Activated T-cell treated with anti-CD3 and anti-CD28 coated beads, Interleukin-2, amount 50 U/mL, for 4 hours (primary cell): ENCODE measurements at regions not wholly inside any gene's neighbourhood (a gene's known extent, or its start where the extent isn't known, plus 50 kb on each side); places are given as distances from the start of the nearest gene placed in this dataset.
"Not testable (repeated sequence)": the region's sequence is repeated elsewhere in the genome, so short reads cannot be mapped to it uniquely, and the experiment has no call there.

ENCODE experiments used
- ATAC-seq, 2 donors: fragments of 200-7000 bp; cut with Tn5 transposase; one replicate each; pipeline ENCODE4 v1.10.0; 2021
- DNase-seq: peaks from one replicate; pipeline ENCODE4 v3.0.0-alpha.2; 2020
- H3K27me3 Mint-ChIP-seq: one replicate; pipeline ENCODE4 v1.8.0; 2021; ENCODE audit warnings: low read depth, mixed read lengths
- H3K36me3 Mint-ChIP-seq: one replicate; pipeline ENCODE4 v1.8.0; 2022; ENCODE audit warnings: mixed read lengths; ENCODE audit not compliant: insufficient read depth
- H3K4me1 Mint-ChIP-seq: one replicate; pipeline ENCODE4 v1.8.0; 2021; ENCODE audit warnings: low read depth, mixed read lengths
- H3K4me3 Mint-ChIP-seq: one replicate; pipeline ENCODE4 v1.8.0; 2021; ENCODE audit warnings: mild to moderate bottlenecking, moderate library complexity, mixed read lengths
- H3K9me3 Mint-ChIP-seq: one replicate; pipeline ENCODE4 v1.8.0; 2021; ENCODE audit warnings: mixed read lengths

DNA sequence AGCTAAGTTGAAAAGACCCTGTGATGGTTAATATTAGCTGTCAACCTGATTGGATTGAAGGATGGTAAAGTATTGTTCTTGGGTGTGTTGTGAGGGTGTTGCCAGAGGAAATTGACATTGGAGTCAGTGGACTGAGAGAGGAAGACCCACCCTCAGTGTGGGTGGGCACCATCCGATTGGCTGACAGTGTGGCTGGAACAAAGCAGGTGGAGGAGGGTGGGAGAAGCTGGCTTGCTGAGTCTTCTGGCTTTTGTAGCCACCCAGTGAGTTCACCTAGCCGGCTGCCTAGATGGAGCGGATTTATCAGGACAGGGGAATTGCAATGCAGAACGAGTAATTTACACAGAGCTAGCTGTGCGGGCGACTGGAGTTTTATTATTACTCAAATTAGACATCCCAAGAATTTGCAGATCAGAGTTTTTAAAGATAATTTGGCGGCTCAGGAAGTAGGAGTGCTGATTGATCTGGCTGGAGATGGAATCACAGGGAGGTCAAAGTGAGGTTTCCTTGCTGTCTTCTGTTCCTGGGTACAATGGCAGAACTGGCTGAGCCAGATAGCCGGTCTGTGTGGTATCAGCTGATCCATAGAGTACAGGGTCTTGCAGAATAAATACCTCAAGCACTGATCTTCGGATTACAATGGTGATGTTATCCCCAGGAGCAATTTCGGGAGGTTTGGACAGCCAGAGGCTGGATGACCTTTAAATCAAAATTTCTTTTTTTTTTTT lies 4015.1 kb upstream of the TPTE start:
- H3K4me3 Mint-ChIP-seq, DNase-seq, H3K36me3 Mint-ChIP-seq, ATAC-seq, H3K9me3 Mint-ChIP-seq, H3K4me1 Mint-ChIP-seq, H3K27me3 Mint-ChIP-seq: not testable (repeated sequence)

DNA sequence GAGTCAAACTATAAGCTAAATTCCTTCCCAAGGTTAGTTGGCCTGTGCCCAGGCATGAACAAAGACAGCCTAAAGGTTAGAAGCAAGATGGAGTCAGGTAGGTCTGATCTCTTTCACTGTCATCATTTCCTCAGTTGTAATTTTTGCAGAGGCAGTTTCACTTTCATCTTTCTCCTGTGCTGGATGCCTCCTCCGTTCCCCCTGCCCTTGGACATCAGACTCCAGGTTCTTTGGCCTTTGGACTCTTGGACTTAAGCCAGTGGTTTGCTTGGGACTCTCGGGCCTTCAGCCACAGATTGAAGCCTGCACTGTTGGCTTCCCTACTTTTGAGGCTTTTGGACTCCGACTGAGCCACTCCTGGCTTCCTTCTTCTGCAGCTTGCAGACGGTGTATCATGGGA lies 4013.8 kb upstream of the TPTE start:
- not testable (repeated sequence) for H3K27me3 Mint-ChIP-seq, H3K4me1 Mint-ChIP-seq, H3K36me3 Mint-ChIP-seq

DNA sequence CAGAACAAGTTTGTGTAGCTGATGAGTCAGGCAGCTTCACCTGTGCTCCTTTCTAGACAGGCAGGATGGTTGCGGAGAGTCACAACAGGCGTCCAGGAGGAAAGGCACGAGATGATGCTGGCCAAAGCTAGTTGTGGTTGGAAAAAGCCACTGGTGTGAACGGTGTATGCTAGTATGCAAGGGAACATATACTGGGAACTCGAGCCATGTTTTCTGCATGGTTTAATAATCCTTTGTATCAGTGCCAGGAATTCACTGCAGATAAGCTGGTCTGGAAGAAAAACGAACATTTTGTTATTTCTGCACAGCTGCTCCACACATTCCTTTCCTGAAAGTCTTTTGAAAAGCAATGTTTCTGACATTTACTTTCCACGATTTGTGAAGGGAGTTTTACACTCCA lies 3999.6 kb upstream of the TPTE start:
- H3K9me3 Mint-ChIP-seq, H3K4me1 Mint-ChIP-seq, H3K4me3 Mint-ChIP-seq, H3K36me3 Mint-ChIP-seq, DNase-seq, ATAC-seq, H3K27me3 Mint-ChIP-seq: not testable (repeated sequence)

More for the DNA sequence above, 4013.8 kb upstream of the TPTE start:
- ATAC-seq, DNase-seq, H3K9me3 Mint-ChIP-seq, H3K4me3 Mint-ChIP-seq: not testable (repeated sequence)

DNA sequence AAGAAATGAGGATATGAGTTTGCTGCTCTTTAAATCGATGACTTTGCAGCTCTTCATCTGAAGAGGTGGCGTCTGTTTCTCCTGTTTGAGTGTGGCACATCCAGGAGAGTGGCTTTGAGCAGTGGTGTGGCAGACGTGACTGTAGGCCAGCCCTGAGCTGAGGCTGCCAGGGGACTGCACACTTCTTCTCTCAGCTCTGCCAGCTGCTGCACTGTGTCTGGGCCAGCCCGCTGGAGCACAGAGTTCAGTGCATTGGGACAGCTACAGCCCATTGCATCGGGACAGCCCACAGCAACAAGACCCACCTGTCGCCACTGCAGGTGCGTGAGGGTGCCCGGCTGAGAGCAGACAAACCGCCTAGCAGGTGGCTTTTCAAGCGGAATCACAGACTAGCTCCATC lies 3995.2 kb upstream of the TPTE start:
- H3K9me3 Mint-ChIP-seq, H3K4me3 Mint-ChIP-seq, DNase-seq, H3K27me3 Mint-ChIP-seq, H3K4me1 Mint-ChIP-seq, H3K36me3 Mint-ChIP-seq, ATAC-seq: not testable (repeated sequence)

DNA sequence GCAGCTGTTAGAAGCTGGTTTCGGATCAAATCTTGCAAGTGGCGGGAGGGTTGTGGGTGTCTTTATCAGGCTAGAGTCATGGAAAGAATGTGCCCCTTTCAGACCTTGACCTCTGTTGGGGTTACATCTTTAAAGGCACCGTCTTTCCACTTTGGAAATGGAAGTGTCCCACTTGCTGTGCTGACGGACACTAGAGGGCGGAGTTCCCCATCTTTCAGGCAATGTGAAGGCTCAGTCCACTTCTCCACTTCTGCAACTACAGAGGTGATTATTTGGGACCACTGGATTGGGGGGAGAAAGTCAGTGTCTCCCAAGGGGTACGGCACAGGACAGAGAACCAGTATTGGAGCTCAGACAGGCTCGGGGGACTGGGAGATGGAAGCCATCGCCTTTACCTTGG lies 3990.7 kb upstream of the TPTE start:
- not testable (repeated sequence) for H3K4me1 Mint-ChIP-seq, H3K36me3 Mint-ChIP-seq, H3K27me3 Mint-ChIP-seq, DNase-seq, ATAC-seq, H3K4me3 Mint-ChIP-seq, H3K9me3 Mint-ChIP-seq

DNA sequence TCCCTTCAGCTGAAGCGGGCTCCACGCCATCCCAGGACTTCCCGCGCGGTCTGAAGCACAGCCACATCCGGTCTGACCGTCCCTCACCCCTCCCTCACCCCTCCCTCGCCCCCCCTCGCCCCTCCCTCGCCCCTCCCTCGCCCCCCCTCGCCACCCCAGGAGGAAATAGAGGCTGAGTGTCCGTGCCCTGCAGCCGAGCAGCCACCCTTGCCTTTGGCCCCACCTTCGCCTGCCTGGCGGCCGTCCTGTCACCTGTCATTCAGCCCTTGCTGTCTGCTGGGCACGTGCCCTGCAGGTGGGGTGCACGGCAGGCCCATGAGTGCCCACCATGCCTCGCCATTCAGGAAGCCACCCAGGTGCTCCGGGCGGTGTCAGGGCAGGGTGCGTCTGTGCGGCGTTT lies 3988.1 kb upstream of the TPTE start:
- not testable (repeated sequence) for H3K4me1 Mint-ChIP-seq, DNase-seq, H3K4me3 Mint-ChIP-seq, H3K27me3 Mint-ChIP-seq, ATAC-seq, H3K9me3 Mint-ChIP-seq, H3K36me3 Mint-ChIP-seq

DNA sequence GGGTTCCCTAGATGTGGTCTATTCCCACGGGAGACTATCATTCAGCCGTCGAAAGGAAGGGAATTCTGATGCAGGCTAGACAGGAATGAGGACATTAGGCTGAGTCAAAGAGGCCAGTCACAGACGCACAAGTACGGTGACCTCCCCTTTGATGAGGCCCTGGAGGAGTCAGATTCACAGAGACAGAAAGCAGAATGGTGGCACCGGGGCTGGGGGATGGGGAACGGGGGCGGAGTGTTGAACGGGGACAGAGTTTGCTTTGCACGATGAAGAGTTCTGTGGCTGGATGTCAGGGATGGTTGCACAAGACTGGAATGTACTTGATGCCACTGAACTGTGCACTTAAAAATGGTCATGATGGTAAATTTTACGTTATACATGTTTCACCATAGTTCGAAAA lies 3983.1 kb upstream of the TPTE start:
- H3K27me3 Mint-ChIP-seq, H3K4me1 Mint-ChIP-seq, H3K4me3 Mint-ChIP-seq, DNase-seq, H3K9me3 Mint-ChIP-seq, ATAC-seq, H3K36me3 Mint-ChIP-seq: not testable (repeated sequence)

DNA sequence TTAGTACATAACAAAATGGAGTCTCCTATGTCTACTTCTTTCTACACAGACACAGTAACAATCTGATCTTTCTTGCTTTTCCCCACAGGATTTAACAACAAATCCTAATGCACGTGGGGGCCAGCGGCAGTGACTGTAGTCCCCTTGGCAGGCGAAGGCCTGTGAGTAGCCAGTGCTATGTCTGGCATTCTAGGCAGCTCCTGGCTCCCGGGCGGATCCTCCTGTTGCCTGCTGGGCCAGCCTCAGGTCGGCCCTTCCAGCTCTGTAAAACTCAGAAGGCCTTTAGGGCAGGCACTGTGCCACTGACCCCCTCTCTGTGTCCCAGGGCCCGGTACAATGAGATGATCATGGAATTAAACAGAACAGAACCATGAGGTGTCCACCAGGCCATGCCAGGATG lies 3981.7 kb upstream of the TPTE start:
- DNase-seq, H3K9me3 Mint-ChIP-seq, H3K4me3 Mint-ChIP-seq, H3K4me1 Mint-ChIP-seq, ATAC-seq, H3K27me3 Mint-ChIP-seq, H3K36me3 Mint-ChIP-seq: not testable (repeated sequence)

DNA sequence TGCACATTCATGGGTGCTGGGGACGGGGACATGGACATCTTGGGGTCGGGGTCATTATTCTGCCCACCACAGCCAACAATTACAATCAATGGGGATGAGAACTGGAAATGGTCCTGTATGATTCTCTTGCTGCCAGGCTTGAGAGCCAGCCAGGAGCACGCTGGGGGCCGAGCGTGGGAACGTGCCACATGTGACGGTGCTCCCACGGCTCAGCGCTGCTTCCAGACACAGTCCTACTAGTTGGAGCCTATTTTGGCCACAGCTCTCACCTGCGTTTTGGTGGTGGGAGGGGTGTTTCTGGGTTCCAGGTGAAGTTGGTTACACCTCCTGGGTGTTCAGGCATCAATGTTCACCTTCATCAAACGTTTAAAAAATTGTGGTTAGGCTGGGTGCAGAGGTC lies 3980.3 kb upstream of the TPTE start:
- not testable (repeated sequence) for H3K27me3 Mint-ChIP-seq, H3K9me3 Mint-ChIP-seq, H3K4me1 Mint-ChIP-seq, H3K36me3 Mint-ChIP-seq, ATAC-seq, H3K4me3 Mint-ChIP-seq, DNase-seq

DNA sequence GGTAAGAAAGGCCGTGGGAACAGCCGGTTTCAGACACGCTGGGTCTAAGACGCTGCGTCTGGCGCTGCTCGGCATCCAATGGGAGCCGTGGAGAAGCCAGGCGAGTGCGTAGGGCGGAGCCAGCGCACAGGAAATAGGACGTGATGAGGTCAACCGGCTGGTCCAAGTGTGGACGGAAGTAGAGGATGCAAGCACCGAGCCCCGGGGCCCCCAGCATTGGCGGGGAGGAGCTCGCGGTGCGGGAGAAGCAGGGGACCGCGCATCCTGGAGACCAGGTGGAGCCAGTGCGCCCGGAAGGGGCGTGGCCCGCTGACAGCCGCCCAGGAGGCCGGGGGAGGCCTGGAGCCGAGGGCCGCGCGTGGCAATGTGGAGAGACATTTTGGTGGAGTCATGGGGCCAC lies 3976.1 kb upstream of the TPTE start:
- H3K36me3 Mint-ChIP-seq, H3K9me3 Mint-ChIP-seq, DNase-seq, H3K4me1 Mint-ChIP-seq, H3K4me3 Mint-ChIP-seq, ATAC-seq, H3K27me3 Mint-ChIP-seq: not testable (repeated sequence)

DNA sequence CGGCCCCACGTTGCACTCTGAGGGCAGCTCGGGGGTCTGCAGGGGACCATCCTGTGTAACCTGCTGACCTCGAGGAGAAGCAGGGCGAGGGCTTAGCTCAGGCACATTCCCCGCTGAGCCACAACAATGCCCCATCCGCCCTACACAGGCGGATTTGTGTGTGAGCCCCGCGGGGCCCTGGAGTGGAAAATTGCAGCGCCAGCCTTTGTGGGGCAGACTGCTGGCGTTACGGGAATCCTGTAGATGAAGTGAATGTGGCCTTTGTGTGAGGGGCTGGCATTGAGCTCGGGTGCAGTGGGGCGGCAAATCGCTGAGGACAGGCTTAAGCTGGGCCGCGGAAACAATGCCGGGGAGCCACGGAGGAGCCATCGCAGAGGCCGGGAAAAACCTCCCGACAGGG lies 3970.3 kb upstream of the TPTE start:
- H3K9me3 Mint-ChIP-seq, H3K36me3 Mint-ChIP-seq, H3K4me1 Mint-ChIP-seq, H3K27me3 Mint-ChIP-seq, ATAC-seq, DNase-seq, H3K4me3 Mint-ChIP-seq: not testable (repeated sequence)

DNA sequence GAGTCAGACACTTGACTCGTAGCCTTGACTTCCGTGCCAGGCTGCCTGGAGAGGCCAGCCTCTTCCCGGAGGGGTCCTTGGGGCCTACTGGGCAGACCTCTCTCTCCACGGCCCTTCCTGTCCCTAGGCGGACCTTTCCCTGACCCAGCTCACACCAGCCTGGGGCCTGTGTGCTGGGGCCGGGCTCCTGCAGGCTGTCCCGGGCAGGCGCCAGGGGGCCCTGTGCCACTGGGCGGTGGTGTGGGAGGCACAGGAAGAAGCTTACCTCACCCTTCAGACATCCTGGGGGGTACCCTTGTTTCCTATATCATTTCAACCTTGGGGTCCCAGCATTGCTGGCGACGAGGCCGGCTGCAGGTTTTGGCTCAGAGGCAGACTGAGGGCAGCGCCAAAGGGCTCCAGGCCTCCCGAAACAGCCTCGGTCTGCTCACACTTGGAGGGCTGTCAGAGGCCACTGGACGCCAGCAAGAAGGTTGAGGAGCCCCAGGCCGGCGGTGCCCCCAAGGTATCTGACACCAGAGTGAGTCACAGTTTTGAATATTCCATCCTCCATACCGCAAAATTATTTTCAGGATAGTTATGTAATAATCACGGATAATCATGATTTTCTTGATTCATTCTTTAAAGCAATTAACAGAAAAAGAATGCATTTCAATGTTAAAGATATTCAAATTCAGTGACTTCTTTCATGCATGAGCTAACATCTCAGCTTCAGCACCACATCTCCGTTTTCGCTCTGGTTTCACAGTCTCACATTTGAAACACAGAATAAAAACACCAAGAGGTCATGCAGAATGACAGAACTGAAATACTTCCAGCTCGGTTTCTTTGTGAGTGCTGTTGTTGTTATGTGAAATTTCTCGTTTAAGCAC lies 3967.6 kb upstream of the TPTE start:
- H3K9me3 Mint-ChIP-seq = not testable (repeated sequence)

DNA sequence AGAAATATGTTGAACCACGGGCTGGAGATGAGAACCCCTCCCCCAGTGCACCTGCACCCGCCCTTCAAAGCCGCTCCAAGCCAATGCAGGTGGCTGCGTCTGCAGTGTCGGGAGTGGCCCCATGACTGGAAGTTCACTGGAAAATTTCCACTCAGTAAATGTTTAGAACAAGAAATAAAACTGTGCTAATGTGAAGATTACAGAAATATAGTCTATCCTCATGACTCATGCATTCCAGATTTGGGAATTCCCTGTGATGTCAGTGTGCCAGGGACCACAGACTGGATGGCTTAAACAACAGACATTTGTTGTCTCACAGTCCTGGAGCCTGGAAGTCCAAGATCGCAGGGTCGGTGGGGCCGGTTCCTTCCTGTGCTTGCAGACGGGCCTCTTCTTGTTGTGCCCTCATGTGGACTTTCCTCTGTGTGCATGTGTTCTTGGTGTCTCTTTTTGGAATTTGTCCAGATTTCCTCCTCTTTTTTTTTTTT lies 3967.0 kb upstream of the TPTE start:
- not testable (repeated sequence) for H3K27me3 Mint-ChIP-seq, ATAC-seq, DNase-seq, H3K36me3 Mint-ChIP-seq, H3K9me3 Mint-ChIP-seq, H3K4me1 Mint-ChIP-seq, H3K4me3 Mint-ChIP-seq

More for the DNA sequence above, 3967.6 kb upstream of the TPTE start:
- not testable (repeated sequence) for DNase-seq, H3K36me3 Mint-ChIP-seq, H3K27me3 Mint-ChIP-seq, ATAC-seq, H3K4me3 Mint-ChIP-seq, H3K4me1 Mint-ChIP-seq

DNA sequence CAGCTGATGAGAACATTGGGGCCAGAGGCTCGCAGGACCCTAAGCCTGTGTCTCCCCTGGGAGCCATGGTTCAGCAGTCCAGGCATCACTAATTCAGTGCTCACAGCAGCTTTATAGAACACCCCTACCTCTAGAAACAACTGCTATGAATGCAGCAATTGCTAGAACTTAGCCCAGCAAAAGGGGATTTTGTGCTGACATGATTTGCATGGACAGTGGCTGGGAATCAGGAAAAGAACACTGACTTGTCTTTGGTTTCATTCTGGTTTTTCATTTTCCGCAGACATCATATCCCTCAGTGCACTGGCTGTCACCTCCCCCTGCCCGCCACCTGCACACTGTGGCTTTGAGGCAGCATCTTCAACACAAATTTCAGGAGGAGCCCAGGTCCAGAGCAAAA lies 3964.9 kb upstream of the TPTE start:
- not testable (repeated sequence) for H3K4me3 Mint-ChIP-seq, H3K36me3 Mint-ChIP-seq, H3K4me1 Mint-ChIP-seq, H3K9me3 Mint-ChIP-seq, DNase-seq, H3K27me3 Mint-ChIP-seq
- peak in 1 of 2 donors; percentile 35 for ATAC-seq

DNA sequence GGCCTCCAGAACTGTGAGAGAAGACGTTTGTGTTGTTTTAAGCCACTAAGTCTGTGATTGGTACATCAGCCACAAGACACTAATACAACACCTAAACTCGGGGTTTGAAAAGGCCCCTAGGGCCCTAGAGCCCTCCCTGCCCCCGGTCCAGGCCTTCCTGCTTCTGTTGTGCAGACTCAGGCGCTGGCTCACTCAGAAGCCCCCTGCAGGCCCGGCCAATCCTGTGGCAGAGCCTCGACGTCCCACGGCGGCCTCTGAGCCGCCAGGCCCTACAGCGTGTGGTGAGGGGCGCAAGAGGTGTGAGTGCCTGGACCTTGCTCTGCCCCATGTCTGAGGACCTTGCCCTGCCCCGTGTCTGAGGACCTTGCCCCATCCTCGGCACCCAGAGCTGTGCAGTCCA lies 3964.0 kb upstream of the TPTE start:
- not testable (repeated sequence) for H3K27me3 Mint-ChIP-seq, H3K4me3 Mint-ChIP-seq, H3K4me1 Mint-ChIP-seq, H3K9me3 Mint-ChIP-seq, H3K36me3 Mint-ChIP-seq, DNase-seq, ATAC-seq
